Peyer's patch (tissue), 4 donors: ENCODE measurements at regions not wholly inside any gene's neighbourhood (a gene's known extent, or its start where the extent isn't known, plus 50 kb on each side); places are given as distances from the start of the nearest gene placed in this dataset.

Experiments
- POLR2A ChIP-seq, 2 donors: fragments of 450-650 bp; IDR thresholded peaks; one replicate each; pipeline ENCODE4 v1.5.1; 2017; ENCODE audit warnings: antibody characterized with exemption in 2 of 2, mild to moderate bottlenecking in 2 of 2, moderate library complexity in 2 of 2
- TF ChIP-seq, protein P1 (sequence below), 6 experiments: fragments of 450-650 bp in 4 of 6; fragments of 200-600 bp in 2 of 6; sonication (generic) in 1 of 6; IDR thresholded peaks; one replicate each; pipeline ENCODE4 v1.5.1; 2017 to 2019; ENCODE audit warnings: antibody characterized with exemption in 6 of 6, mild to moderate bottlenecking in 3 of 6, moderate library complexity in 1 of 6

- no peak for TF ChIP-seq POLR2A (IDR thresholded peaks at IDR 0.05)
- TF ChIP-seq, protein P1, sequence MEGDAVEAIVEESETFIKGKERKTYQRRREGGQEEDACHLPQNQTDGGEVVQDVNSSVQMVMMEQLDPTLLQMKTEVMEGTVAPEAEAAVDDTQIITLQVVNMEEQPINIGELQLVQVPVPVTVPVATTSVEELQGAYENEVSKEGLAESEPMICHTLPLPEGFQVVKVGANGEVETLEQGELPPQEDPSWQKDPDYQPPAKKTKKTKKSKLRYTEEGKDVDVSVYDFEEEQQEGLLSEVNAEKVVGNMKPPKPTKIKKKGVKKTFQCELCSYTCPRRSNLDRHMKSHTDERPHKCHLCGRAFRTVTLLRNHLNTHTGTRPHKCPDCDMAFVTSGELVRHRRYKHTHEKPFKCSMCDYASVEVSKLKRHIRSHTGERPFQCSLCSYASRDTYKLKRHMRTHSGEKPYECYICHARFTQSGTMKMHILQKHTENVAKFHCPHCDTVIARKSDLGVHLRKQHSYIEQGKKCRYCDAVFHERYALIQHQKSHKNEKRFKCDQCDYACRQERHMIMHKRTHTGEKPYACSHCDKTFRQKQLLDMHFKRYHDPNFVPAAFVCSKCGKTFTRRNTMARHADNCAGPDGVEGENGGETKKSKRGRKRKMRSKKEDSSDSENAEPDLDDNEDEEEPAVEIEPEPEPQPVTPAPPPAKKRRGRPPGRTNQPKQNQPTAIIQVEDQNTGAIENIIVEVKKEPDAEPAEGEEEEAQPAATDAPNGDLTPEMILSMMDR (IDR thresholded peaks at IDR 0.05), result no peak
Observed at GRCh38 chr7:89477991-89478390, 676.3 kb upstream of the STEAP1 start.
